Transverse colon (tissue), 4 donors: ENCODE measurements at regions not wholly inside any gene's neighbourhood (a gene's known extent, or its start where the extent isn't known, plus 50 kb on each side); places are given as distances from the start of the nearest gene placed in this dataset.

ENCODE experiments used
- DNase-seq: peaks from one replicate; pipeline ENCODE4 v3.0.0-alpha.2; 2019
- H3K27ac ChIP-seq, 4 donors: fragments of 200-600 bp; sonication (generic); 2 replicates each; pipeline ENCODE4 v1.5.1; 2016 to 2018; ENCODE audit warnings: inconsistent platforms in 4 of 4
- H3K27me3 ChIP-seq: fragments of 200-600 bp; sonication (generic); 2 replicates; pipeline ENCODE4 v1.5.1; 2017; ENCODE audit warnings: inconsistent platforms
- H3K36me3 ChIP-seq, 4 donors: fragments of 200-600 bp; sonication (generic); 2 replicates each; pipeline ENCODE4 v1.5.1; 2017 to 2019; ENCODE audit warnings: inconsistent platforms in 4 of 4
- H3K4me1 ChIP-seq, 4 donors: fragments of 200-600 bp; sonication (generic); 2 replicates each; pipeline ENCODE4 v1.5.1; 2017 to 2020; ENCODE audit warnings: inconsistent platforms in 4 of 4
- H3K4me3 ChIP-seq, 4 donors: fragments of 200-600 bp; sonication (generic); 1 replicate in 1 of 4; 2 replicates in 3 of 4; pipeline versions ENCODE4 v1.5.1 to v1.6.1; 2017 to 2019; ENCODE audit warnings: inconsistent platforms in 4 of 4
- H3K9me3 ChIP-seq, 2 donors: fragments of 200-600 bp; sonication (generic); 2 replicates each; pipeline ENCODE4 v1.5.1; 2017 to 2019; ENCODE audit warnings: inconsistent platforms in 2 of 2
- CTCF ChIP-seq, 5 experiments: fragments of 200-600 bp in 3 of 5; fragments of 450-650 bp in 2 of 5; sonication (generic) in 3 of 5; IDR thresholded peaks; 1 replicate in 2 of 5; 2 replicates in 3 of 5; pipeline ENCODE4 v1.5.1; 2016 to 2017; ENCODE audit warnings: antibody characterized with exemption in 5 of 5, inconsistent platforms in 3 of 5, mild to moderate bottlenecking in 2 of 5, moderate library complexity in 1 of 5
- EP300 ChIP-seq: sonication (generic); formaldehyde crosslinking; IDR thresholded peaks from one replicate; pipeline ENCODE4 v1.6.1; 2017; ENCODE audit warnings: antibody characterized with exemption, low read depth
- POLR2A ChIP-seq: fragments of 450-650 bp; IDR thresholded peaks from one replicate; pipeline ENCODE4 v1.6.1; 2016; ENCODE audit warnings: antibody characterized with exemption, mild to moderate bottlenecking, moderate library complexity
- POLR2AphosphoS5 ChIP-seq, 3 donors: sonication (generic); formaldehyde crosslinking; IDR thresholded peaks; one replicate each; pipeline ENCODE4 v1.6.1; 2016; ENCODE audit warnings: antibody characterized with exemption in 3 of 3
- WGBS, 2 donors: methylation state at CpG; one replicate each; pipeline ENCODE4 v1.1.5; 2018; ENCODE audit warnings: low coverage in 1 of 2; 5-methylcytosine and 5-hydroxymethylcytosine counted together
- in situ Hi-C, 4 donors: fragments of 200-750 bp; cut with MboI; loops; one replicate each; pipeline versions ENCODE4 v1.15.0 to v1.15.1; 2017; ENCODE audit warnings: low sequenced_read_pairs in 3 of 4, low pct_ligation_motif_present in 1 of 4, low pct_unique_long_range_greater_than_20kb in 1 of 4
- intact Hi-C: fragments of 100-400 bp; cut with DNase I; formaldehyde crosslinking; loops from one replicate; pipeline ENCODE4 v1.15.1; 2023; ENCODE audit warnings: low total_unique reads

DNA sequence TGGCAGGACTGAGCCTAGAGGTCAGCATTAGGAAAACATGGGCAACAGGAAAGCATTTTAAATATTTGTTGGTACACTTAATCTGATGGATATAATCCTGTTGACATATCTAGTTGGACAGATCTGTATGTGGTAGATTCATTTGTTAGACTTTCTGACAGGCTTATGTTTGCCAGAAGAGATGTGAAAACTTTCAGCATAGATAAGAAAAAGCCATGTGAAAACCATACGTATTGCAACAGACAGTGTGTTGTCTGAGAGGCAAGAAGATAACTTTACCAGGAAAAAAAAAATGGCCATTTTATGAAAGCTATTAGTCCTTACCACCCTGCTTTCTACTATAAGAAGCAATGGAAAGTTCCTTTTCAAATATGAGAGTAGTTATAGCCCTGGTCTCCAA is 1902.2 kb upstream of the C9orf72 start:
- Histone ChIP-seq H3K4me1 (no peaks in the 10 kb centered on the region), H3K36me3 (no peaks in the 10 kb centered on the region), H3K9me3 (no peaks in the 10 kb centered on the region), H3K4me3 (no peak overlapping the region), H3K27ac (no peak overlapping the region), H3K27me3 (no peaks in the 10 kb centered on the region)
- in situ Hi-C loops (no loop called here), intact Hi-C loops (no loop called here)
- no peak for TF ChIP-seq EP300
- no peak for TF ChIP-seq CTCF (IDR thresholded peaks at IDR 0.05)
- TF ChIP-seq POLR2A, result no peak
- TF ChIP-seq POLR2AphosphoS5 (IDR thresholded peaks at IDR 0.05), result no peak
- WGBS, 2 donors, result 29 to 68% methylated on average over 1 of the region's 1 CpG
- no peak for DNase-seq

DNA sequence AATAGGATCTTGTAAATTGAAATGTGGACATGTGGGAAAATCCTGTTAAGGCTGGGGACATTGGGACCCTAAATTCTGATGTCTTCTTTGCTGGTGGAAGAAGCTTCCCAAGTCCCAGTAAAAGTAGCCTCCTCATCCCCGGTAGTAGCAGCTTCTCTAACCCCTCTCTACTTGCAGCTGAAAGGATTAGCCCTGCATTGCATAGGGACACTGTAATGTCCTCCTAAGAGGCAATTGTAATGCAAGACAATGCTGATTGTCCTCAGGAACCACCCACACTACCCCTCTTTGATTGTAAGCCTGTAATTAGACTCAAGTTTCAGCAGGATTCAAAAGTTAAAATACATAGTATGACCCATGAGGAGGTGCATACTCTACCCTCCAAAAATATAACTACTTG is 1938.4 kb upstream of the C9orf72 start:
- no peak for DNase-seq
- Histone ChIP-seq H3K4me3 (no peak overlapping the region), H3K4me1 (no peaks in the 10 kb centered on the region), H3K27me3 (no peaks in the 10 kb centered on the region), H3K36me3 (no peaks in the 10 kb centered on the region), H3K9me3 (no peaks in the 10 kb centered on the region), H3K27ac (no peak overlapping the region)
- TF ChIP-seq EP300, result no peak
- no peak for TF ChIP-seq CTCF (IDR thresholded peaks at IDR 0.05)
- TF ChIP-seq POLR2A, result no peak
- TF ChIP-seq POLR2AphosphoS5 (IDR thresholded peaks at IDR 0.05), result no peak
- WGBS, 2 donors, result 67 to 76% methylated on average over 1 of the region's 1 CpG
- in situ Hi-C loops (no loop called here), intact Hi-C loops (no loop called here)

DNA sequence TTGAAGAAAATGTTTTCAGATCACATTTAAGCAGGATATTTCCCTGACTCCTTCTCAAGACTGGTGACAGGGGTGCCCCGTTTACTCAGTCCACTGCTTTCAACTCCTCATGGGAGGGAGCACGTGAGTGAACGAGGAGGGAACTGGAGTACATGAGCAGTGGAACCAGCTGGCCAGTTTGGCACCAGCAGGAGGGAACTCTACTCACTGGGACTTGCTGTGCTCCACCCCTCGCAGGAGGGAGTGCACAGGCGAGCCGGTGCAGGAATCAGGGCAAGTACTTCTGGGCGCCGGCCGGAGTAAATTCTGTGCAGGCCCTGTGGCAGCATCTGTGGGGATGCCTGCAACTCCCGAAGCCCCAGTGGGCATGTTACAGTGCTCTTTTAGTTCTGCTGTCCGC is 1941.1 kb upstream of the C9orf72 start:
- in situ Hi-C loops (no loop called here), intact Hi-C loops (no loop called here)
- 6 to 52% methylated on average over 3 to 11 of the region's 11 CpGs for WGBS, 2 donors
- H3K27me3 ChIP-seq, result no peaks in the 10 kb centered on the region
- DNase-seq, result no peak
- H3K9me3 ChIP-seq, result no peaks in the 10 kb centered on the region
- H3K4me1 ChIP-seq, result no peaks in the 10 kb centered on the region
- TF ChIP-seq POLR2A, result no peak
- no peak for TF ChIP-seq CTCF (IDR thresholded peaks at IDR 0.05)
- TF ChIP-seq EP300, result no peak
- no peak for TF ChIP-seq POLR2AphosphoS5 (IDR thresholded peaks at IDR 0.05)
- no peak overlapping the region for H3K27ac ChIP-seq
- no peaks in the 10 kb centered on the region for H3K36me3 ChIP-seq
- no peak overlapping the region for H3K4me3 ChIP-seq

- Histone ChIP-seq H3K36me3 (no peaks in the 10 kb centered on the region), H3K27ac (no peak overlapping the region), H3K4me1 (no peaks in the 10 kb centered on the region), H3K4me3 (no peak overlapping the region), H3K9me3 (no peaks in the 10 kb centered on the region), H3K27me3 (no peaks in the 10 kb centered on the region)
- intact Hi-C loops, result no loop called here
- TF ChIP-seq EP300 (no peak), POLR2A (no peak), CTCF (IDR thresholded peaks at IDR 0.05) (no peak), POLR2AphosphoS5 (IDR thresholded peaks at IDR 0.05) (no peak)
- in situ Hi-C loops, result no loop called here
- no peak for DNase-seq
- 59 to 64% methylated on average over 8 of the region's 8 CpGs for WGBS, 2 donors
Measured at GRCh38 chr9:29514862-29515261, 1941.6 kb upstream of the C9orf72 start.
